Right lobe of liver (tissue), 4 donors: ENCODE measurements at regions not wholly inside any gene's neighbourhood (a gene's known extent, or its start where the extent isn't known, plus 50 kb on each side); places are given as distances from the start of the nearest gene placed in this dataset.

Source experiments
- POLR2A ChIP-seq: fragments of 450-650 bp; IDR thresholded peaks from one replicate; pipeline ENCODE4 v1.6.1; 2017; ENCODE audit warnings: antibody characterized with exemption, mild to moderate bottlenecking
- TF ChIP-seq, protein P1 (sequence below), 4 donors: fragments of 200-600 bp in 3 of 4; fragments of 450-650 bp in 1 of 4; IDR thresholded peaks; one replicate each; pipeline versions ENCODE4 v1.5.1 to v1.8.0; 2016 to 2022; ENCODE audit warnings: antibody characterized with exemption in 4 of 4, mild to moderate bottlenecking in 2 of 4
- donor health status: DM: no; HTN: no; CAD: no.
- donor health status: DM: no; HTN: no; CAD: no.
- donor health status: DM: no; HTN: yes; CAD: no.

DNA sequence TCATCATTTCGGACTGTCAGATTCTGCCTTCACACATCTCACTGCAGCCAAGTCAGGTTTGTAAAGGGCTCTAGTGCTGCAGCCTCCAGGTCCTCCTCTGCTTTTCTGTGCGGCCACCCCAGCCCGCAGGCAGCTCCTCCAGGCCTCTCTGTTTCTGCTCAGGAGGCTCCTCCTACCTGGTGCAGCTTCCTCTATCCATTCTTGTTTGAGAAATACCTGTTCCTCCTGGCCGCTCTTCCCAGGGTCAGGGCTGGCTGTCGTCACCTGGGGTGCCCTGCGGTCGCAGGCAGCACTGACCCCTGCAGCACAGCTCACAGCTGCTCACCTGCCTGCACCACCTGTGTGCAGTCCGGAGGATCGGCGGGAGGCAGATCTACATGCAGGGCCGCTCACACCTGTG, 387.7 kb upstream of the IRX4 start:
- no peak for TF ChIP-seq POLR2A
- TF ChIP-seq, protein P1, sequence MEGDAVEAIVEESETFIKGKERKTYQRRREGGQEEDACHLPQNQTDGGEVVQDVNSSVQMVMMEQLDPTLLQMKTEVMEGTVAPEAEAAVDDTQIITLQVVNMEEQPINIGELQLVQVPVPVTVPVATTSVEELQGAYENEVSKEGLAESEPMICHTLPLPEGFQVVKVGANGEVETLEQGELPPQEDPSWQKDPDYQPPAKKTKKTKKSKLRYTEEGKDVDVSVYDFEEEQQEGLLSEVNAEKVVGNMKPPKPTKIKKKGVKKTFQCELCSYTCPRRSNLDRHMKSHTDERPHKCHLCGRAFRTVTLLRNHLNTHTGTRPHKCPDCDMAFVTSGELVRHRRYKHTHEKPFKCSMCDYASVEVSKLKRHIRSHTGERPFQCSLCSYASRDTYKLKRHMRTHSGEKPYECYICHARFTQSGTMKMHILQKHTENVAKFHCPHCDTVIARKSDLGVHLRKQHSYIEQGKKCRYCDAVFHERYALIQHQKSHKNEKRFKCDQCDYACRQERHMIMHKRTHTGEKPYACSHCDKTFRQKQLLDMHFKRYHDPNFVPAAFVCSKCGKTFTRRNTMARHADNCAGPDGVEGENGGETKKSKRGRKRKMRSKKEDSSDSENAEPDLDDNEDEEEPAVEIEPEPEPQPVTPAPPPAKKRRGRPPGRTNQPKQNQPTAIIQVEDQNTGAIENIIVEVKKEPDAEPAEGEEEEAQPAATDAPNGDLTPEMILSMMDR (IDR thresholded peaks at IDR 0.05) = no peak
